ENCODE measurements at regions not wholly inside any gene's neighbourhood (a gene's known extent, or its start where the extent isn't known, plus 50 kb on each side); places are given as distances from the start of the nearest gene placed in this dataset.

GRCh38 chr16:6382924-6383459 lies 949.7 kb upstream of the RBFOX1 start:
- ChIA-PET CTCF (no interaction called here), POLR2A (no interaction called here)
- no peak overlapping the region for H3K4me3 ChIP-seq (ENCODE audit: low read depth, low read length)
- TF ChIP-seq CTCF (IDR thresholded peaks at IDR 0.05; ENCODE audit: insufficient read depth, low read length, missing control alignments) = no peak
- DNase-seq (ENCODE audit: low read depth, low spot score) = no peak

GRCh38 chr16:6381896-6382295 lies 950.7 kb upstream of the RBFOX1 start:
- ChIA-PET CTCF (no interaction called here), POLR2A (no interaction called here)
- no peak overlapping the region for H3K4me3 ChIP-seq (ENCODE audit: low read depth, low read length)
- no peak for TF ChIP-seq CTCF (IDR thresholded peaks at IDR 0.05; ENCODE audit: insufficient read depth, low read length, missing control alignments)
- no peak for DNase-seq (ENCODE audit: low read depth, low spot score)

GRCh38 chr16:6377956-6378355 lies 954.7 kb upstream of the RBFOX1 start:
- POLR2A ChIA-PET = no interaction called here
- H3K4me3 ChIP-seq (ENCODE audit: low read depth, low read length) = no peak overlapping the region
- TF ChIP-seq CTCF (IDR thresholded peaks at IDR 0.05; ENCODE audit: insufficient read depth, low read length, missing control alignments) = no peak
- no peak for DNase-seq (ENCODE audit: low read depth, low spot score)
- CTCF ChIA-PET = no interaction called here

- no peak overlapping the region for H3K4me3 ChIP-seq (ENCODE audit: low read depth, low read length)
- ChIA-PET POLR2A (no interaction called here), CTCF (no interaction called here)
- TF ChIP-seq CTCF (IDR thresholded peaks at IDR 0.05; ENCODE audit: insufficient read depth, low read length, missing control alignments) = no peak
- no peak for DNase-seq (ENCODE audit: low read depth, low spot score)
Measured at GRCh38 chr16:6375465-6376075, 957.1 kb upstream of the RBFOX1 start.

- H3K4me3 ChIP-seq (ENCODE audit: low read depth, low read length) = no peak overlapping the region
- ChIA-PET POLR2A (no interaction called here), CTCF (no interaction called here)
- no peak for DNase-seq (ENCODE audit: low read depth, low spot score)
- TF ChIP-seq CTCF (IDR thresholded peaks at IDR 0.05; ENCODE audit: insufficient read depth, low read length, missing control alignments) = no peak
Measured at GRCh38 chr16:6374821-6375220, 957.8 kb upstream of the RBFOX1 start.

- no peak for TF ChIP-seq CTCF (IDR thresholded peaks at IDR 0.05; ENCODE audit: insufficient read depth, low read length, missing control alignments)
- ChIA-PET POLR2A (no interaction called here), CTCF (no interaction called here)
- DNase-seq (ENCODE audit: low read depth, low spot score) = no peak
- no peak overlapping the region for H3K4me3 ChIP-seq (ENCODE audit: low read depth, low read length)
Measured at GRCh38 chr16:6364846-6365245, 967.8 kb upstream of the RBFOX1 start.

Measured in AG04449 (cell line).